ENCODE measurements at regions not wholly inside any gene's neighbourhood (a gene's known extent, or its start where the extent isn't known, plus 50 kb on each side); places are given as distances from the start of the nearest gene placed in this dataset.
"Not testable (repeated sequence)": the region's sequence is repeated elsewhere in the genome, so short reads cannot be mapped to it uniquely, and the experiment has no call there.

DNA sequence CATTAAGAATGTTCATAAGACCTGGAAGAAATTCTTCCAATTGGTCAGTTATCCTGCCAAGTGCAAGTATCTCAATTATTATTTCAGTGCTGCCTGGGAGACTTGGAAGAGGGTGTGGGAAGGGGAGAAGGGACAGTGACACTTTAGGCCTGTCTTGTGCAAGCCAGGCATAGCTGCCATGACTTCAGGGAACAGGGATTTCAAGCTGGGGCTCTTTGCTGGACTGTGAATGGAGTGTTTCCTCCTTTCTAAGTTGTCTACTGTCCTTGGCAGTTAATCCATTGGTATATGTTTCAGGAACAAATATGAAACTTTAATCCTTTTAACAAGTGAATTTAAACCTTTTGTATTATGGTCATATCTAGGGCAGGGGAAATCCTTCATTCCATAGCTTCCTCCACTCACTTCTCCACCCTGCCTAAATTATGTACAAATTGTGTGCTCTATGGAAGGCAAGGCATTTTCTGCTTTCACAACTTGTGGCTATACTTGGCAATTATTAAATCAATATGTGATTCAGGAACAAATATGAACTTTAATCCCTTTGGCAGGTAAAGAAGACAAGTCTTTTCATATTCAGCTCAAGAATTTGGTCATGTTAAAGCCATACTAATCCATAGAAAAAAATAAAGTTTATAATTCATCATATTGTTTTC, 72.7 kb upstream of the IL33 start (continued):
- TF ChIP-seq RAD21 (IDR thresholded peaks at IDR 0.05 in 1 of 2, conservative IDR thresholded peaks at IDR 0.05 in 1 of 2; ENCODE audit: low read depth in 2 of 2, low read length in 2 of 2) (no peak), KDM1A (IDR thresholded peaks at IDR 0.05; ENCODE audit: borderline replicate concordance, low read length) (no peak), JUN (IDR thresholded peaks at IDR 0.05; ENCODE audit: low read depth, low read length) (no peak), RNF2 (IDR thresholded peaks at IDR 0.05; ENCODE audit: borderline replicate concordance, low read depth, low read length, missing control alignments, poor library complexity, severe bottlenecking) (no peak)
- TF ChIP-seq, protein P1, sequence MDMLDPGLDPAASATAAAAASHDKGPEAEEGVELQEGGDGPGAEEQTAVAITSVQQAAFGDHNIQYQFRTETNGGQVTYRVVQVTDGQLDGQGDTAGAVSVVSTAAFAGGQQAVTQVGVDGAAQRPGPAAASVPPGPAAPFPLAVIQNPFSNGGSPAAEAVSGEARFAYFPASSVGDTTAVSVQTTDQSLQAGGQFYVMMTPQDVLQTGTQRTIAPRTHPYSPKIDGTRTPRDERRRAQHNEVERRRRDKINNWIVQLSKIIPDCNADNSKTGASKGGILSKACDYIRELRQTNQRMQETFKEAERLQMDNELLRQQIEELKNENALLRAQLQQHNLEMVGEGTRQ (IDR thresholded peaks at IDR 0.05; ENCODE audit: low read length), result no peak

DNA sequence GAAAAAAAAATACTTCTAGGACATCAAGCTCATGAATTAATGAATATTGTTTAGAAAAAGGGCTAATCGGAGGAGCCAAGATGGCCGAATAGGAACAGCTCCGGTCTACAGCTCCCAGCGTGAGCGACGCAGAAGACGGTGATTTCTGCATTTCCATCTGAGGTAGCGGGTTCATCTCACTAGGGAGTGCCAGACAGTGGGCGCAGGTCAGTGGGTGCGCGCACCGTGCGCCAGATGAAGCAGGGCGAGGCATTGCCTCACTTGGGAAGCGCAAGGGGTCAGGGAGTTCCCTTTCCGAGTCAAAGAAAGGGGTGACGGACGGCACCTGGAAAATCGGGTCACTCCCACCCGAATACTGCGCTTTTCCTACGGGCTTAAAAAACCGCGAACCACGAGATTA, 79.8 kb upstream of the IL33 start:
- H3K79me2 ChIP-seq (ENCODE audit: control insufficient read depth in 1 of 2, insufficient read depth in 2 of 2, low read length in 2 of 2); H2BK20ac ChIP-seq (ENCODE audit: low read length); H3K23ac ChIP-seq (ENCODE audit: insufficient read length); H3K27ac ChIP-seq (ENCODE audit: low read depth, low read length); H2AK5ac ChIP-seq (ENCODE audit: low read depth, low read length); H2AFZ ChIP-seq (ENCODE audit: low read length); H3K4ac ChIP-seq (replicated peaks; ENCODE audit: insufficient read length, low read depth, low read length); DNase-seq (ENCODE audit: low read depth in 1 of 2, low spot score in 2 of 2); H3K27me3 ChIP-seq (replicated peaks in 1 of 4; ENCODE audit: control insufficient read depth in 3 of 4, extremely low read depth in 1 of 4, insufficient read depth in 3 of 4, low read length in 3 of 4); H2BK12ac ChIP-seq (ENCODE audit: low read depth, low read length); H3K4me2 ChIP-seq (ENCODE audit: insufficient read depth in 1 of 2, low read depth in 2 of 2, low read length in 2 of 2); H3K4me3 ChIP-seq (ENCODE audit: extremely low read depth in 1 of 4, insufficient read depth in 2 of 4, low read depth in 3 of 4, low read length in 4 of 4); H3K4me1 ChIP-seq (replicated peaks in 1 of 4; ENCODE audit: control insufficient read depth in 3 of 4, insufficient read depth in 4 of 4, low read length in 3 of 4); H2BK5ac ChIP-seq (ENCODE audit: low read depth, low read length); H3K9me3 ChIP-seq (ENCODE audit: insufficient read depth in 2 of 2, low read depth in 1 of 2, low read length in 1 of 2); H4K20me1 ChIP-seq (replicated peaks in 1 of 2; ENCODE audit: control insufficient read depth in 1 of 2, insufficient read depth in 2 of 2, low read length in 2 of 2); H4K5ac ChIP-seq (ENCODE audit: insufficient read length, low read depth, low read length); H3K14ac ChIP-seq (ENCODE audit: insufficient read length); FAIRE-seq; H3K9ac ChIP-seq (replicated peaks in 1 of 4; ENCODE audit: extremely low read depth in 1 of 4, low read depth in 3 of 4, low read length in 3 of 4); H4K91ac ChIP-seq (replicated peaks; ENCODE audit: insufficient read length, low read length); H3K79me1 ChIP-seq (ENCODE audit: low read depth, low read length); H3K56ac ChIP-seq (replicated peaks; ENCODE audit: insufficient read length, low read depth, low read length); H3K23me2 ChIP-seq (ENCODE audit: low read depth, low read length); H2BK120ac ChIP-seq (replicated peaks; ENCODE audit: low read depth, low read length); H3K36me3 ChIP-seq (ENCODE audit: control insufficient read depth in 2 of 4, insufficient read depth in 4 of 4, low read length in 3 of 4); H2BK15ac ChIP-seq (ENCODE audit: low read length); H3K18ac ChIP-seq (ENCODE audit: extremely low read depth, low read length): not testable (repeated sequence)
- WGBS, 2 experiments (ENCODE audit: extremely low coverage in 1 of 2, insufficient coverage in 1 of 2, insufficient read length in 1 of 2, insufficient replicate concordance in 2 of 2, low coverage in 1 of 2, low lambda C conversion rate in 2 of 2, missing lambda C conversion rate in 1 of 2), result 86% methylated on average over 16 of the region's 25 CpGs; no CpG with 5 or more reads in 1 of the 2 experiments
- POLR2A ChIA-PET (ENCODE audit: partially characterized antibody), result interaction anchor here (0.6 kb wide), 1 partner anchor 133 kb away, joined by 3 read pairs; no protein-coding TSS in a partner anchor
- peak overlapping the region; percentile 51; the same call in 1 of the 2 replicates for H4K8ac ChIP-seq (ENCODE audit: extremely low read depth, insufficient read depth, low read length)
- CTCF ChIA-PET (ENCODE audit: partially characterized antibody), result interaction anchor here (1.0 kb wide), 1 partner anchor 37 kb away, joined by 4 read pairs; no protein-coding TSS in a partner anchor

Data from H1 (cell line).